ENCODE measurements at regions not wholly inside any gene's neighbourhood (a gene's known extent, or its start where the extent isn't known, plus 50 kb on each side); places are given as distances from the start of the nearest gene placed in this dataset.

GRCh38 chr21:27796106-27796505 is 829.2 kb upstream of the ADAMTS5 start:
- ChIA-PET CTCF (interaction anchor here (1.1 kb wide), 1 partner anchor 30 kb away, joined by 3 read pairs; no protein-coding TSS in a partner anchor), POLR2A (no interaction called here)
- no peak for DNase-seq (ENCODE audit: low read depth, low spot score)
- no peak for TF ChIP-seq CTCF (IDR thresholded peaks at IDR 0.05; ENCODE audit: insufficient read depth, low read length, missing control alignments)
- H3K4me3 ChIP-seq (ENCODE audit: low read depth, low read length) = no peak overlapping the region

- no peak for TF ChIP-seq CTCF (IDR thresholded peaks at IDR 0.05; ENCODE audit: insufficient read depth, low read length, missing control alignments)
- POLR2A ChIA-PET = no interaction called here
- CTCF ChIA-PET = interaction anchor here (2.6 kb wide), 1 partner anchor 8 kb away, joined by 11 read pairs; no protein-coding TSS in a partner anchor
- H3K4me3 ChIP-seq (ENCODE audit: low read depth, low read length) = no peak overlapping the region
- DNase-seq (ENCODE audit: low read depth, low spot score) = no peak
Observed at GRCh38 chr21:27795418-27795817, 828.5 kb upstream of the ADAMTS5 start.

- TF ChIP-seq CTCF (IDR thresholded peaks at IDR 0.05; ENCODE audit: insufficient read depth, low read length, missing control alignments) = no peak
- POLR2A ChIA-PET = no interaction called here
- H3K4me3 ChIP-seq (ENCODE audit: low read depth, low read length) = no peak overlapping the region
- no peak for DNase-seq (ENCODE audit: low read depth, low spot score)
- CTCF ChIA-PET = interaction anchor here (2.6 kb wide), 1 partner anchor 10 kb away, joined by 11 read pairs; no protein-coding TSS in a partner anchor
Observed at GRCh38 chr21:27793901-27794300, 827.0 kb upstream of the ADAMTS5 start.

GRCh38 chr21:27787046-27787445 is 820.2 kb upstream of the ADAMTS5 start:
- ChIA-PET POLR2A (no interaction called here), CTCF (interaction anchor here (2.4 kb wide), 1 partner anchor 16 kb away, joined by 12 read pairs; no protein-coding TSS in a partner anchor)
- DNase-seq (ENCODE audit: low read depth, low spot score) = no peak

GRCh38 chr21:27779606-27780005 is 812.7 kb upstream of the ADAMTS5 start:
- H3K4me3 ChIP-seq (ENCODE audit: low read depth, low read length) = no peak overlapping the region
- no peak for DNase-seq (ENCODE audit: low read depth, low spot score)
- CTCF ChIA-PET = interaction anchor here (1.8 kb wide), 1 partner anchor 24 kb away, joined by 6 read pairs; no protein-coding TSS in a partner anchor
- POLR2A ChIA-PET = no interaction called here
- TF ChIP-seq CTCF (IDR thresholded peaks at IDR 0.05; ENCODE audit: insufficient read depth, low read length, missing control alignments) = no peak

More at GRCh38 chr21:27787046-27787445, 820.2 kb upstream of the ADAMTS5 start:
- H3K4me3 ChIP-seq (ENCODE audit: low read depth, low read length) = no peak overlapping the region
- no peak for TF ChIP-seq CTCF (IDR thresholded peaks at IDR 0.05; ENCODE audit: insufficient read depth, low read length, missing control alignments)

GRCh38 chr21:27776925-27777553 is 810.2 kb upstream of the ADAMTS5 start:
- no peak for DNase-seq (ENCODE audit: low read depth, low spot score)
- POLR2A ChIA-PET = interaction anchor here (0.6 kb wide), 1 partner anchor 116 kb away, joined by 3 read pairs; no protein-coding TSS in a partner anchor

More at GRCh38 chr21:27776925-27777553, 810.2 kb upstream of the ADAMTS5 start:
- no peak overlapping the region for H3K4me3 ChIP-seq (ENCODE audit: low read depth, low read length)
- TF ChIP-seq CTCF (IDR thresholded peaks at IDR 0.05; ENCODE audit: insufficient read depth, low read length, missing control alignments) = no peak
- CTCF ChIA-PET = no interaction called here

All from AG04449 (cell line).